ENCODE measurements at regions not wholly inside any gene's neighbourhood (a gene's known extent, or its start where the extent isn't known, plus 50 kb on each side); places are given as distances from the start of the nearest gene placed in this dataset.

DNA sequence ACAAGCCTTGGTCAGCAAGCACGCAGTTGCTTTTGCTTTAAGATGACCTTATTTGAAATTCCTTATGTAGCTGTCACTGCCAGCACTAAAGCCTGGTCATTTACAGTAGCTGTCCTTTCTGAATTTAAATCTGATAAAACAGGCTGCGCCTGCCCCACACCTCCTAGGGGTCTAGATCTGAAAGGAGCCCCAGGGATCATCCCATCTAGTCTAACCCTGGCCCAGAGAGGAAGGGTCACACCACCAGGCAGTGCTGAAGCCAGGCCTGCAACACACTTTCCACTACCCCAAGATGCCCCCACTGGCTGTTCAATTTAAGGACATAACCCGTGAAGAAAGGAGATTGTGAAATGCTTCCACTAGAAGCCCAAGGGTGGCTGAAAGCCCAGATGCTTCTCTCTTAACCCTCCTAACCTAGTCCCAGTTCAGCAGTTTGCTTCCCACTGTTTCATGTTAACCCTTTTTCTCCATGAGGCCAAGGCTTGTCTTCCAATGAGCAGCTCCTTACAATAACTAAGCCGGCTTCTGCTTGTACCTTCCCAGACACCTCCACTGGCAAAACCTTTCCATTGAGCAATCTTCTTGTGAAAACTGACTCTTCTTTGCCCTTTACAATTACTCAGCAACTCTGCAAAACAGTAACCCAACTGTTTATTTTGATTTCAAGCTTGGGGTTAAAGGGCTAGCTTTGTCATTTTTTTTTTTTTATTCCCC, 198.9 kb upstream of the LPP start:
- peak; percentile 63 for DNase-seq (ENCODE audit: low read depth)

GRCh38 chr3:187955587-187955952, 198.4 kb upstream of the LPP start:
- DNase-seq (ENCODE audit: low read depth) = no peak

GRCh38 chr3:187957165-187957581, 196.8 kb upstream of the LPP start:
- no peak for DNase-seq (ENCODE audit: low read depth)

- DNase-seq (ENCODE audit: low read depth) = no peak
Observed at GRCh38 chr3:187957582-187957981, 196.4 kb upstream of the LPP start.

GRCh38 chr3:187958432-187959003, 195.4 kb upstream of the LPP start:
- no peak for DNase-seq (ENCODE audit: low read depth)

GRCh38 chr3:187960820-187961219, 193.1 kb upstream of the LPP start:
- no peak for DNase-seq (ENCODE audit: low read depth)

DNA sequence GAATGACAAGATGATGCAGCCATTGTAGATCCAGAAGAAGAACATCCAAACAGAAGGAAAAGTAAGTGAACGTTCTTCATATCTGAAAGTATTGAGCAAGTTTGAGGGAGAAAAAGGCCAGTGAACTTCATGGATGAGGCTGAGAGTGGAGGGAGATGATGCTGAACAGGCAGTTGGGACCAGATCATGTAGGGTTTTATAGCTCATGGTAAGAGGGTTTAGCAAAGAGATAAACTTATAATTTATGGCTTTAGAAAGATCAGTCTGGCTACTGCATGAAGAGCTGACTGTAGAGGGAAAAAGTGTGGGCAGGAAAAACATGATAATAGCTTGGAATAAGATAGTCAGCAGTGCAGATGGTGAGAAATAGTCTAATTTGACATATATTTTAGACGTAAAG, 192.6 kb upstream of the LPP start:
- DNase-seq (ENCODE audit: low read depth) = no peak

DNA sequence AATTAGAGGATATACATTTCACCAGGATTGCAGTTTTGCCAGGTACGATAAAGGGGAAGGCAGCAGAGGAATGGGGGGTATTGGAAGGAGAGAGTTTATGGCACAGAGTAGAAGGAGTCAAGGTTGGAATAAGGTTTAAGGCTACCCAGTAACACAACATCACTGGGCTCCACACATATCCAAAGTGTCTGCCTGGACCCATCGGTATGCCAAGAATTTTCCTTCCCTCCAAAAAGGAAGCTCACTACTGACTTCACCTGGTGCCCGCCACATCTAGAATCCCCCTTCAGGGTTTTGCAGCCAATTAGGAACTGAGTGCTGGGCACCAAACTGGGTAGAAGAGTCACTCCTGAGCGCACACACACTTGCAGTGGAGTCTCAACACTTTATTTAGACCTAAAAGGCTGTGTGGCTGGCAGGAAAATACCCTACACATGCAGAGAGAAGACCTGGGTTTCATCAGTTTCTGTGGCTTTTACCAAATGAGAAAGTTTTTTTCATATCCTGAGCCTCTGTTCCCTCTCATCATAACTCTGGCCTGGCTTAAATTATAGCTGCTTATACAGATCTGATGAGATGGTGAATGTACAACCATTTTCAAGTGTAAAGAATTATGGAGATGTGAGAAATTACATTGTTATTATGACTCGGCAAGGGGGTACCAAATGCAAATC, 190.8 kb upstream of the LPP start:
- no peak for DNase-seq (ENCODE audit: low read depth)

- DNase-seq (ENCODE audit: low read depth) = no peak
Observed at GRCh38 chr3:187963677-187964385, 190.1 kb upstream of the LPP start.

GRCh38 chr3:187964760-187965159, 189.2 kb upstream of the LPP start:
- no peak for DNase-seq (ENCODE audit: low read depth)

- no peak for DNase-seq (ENCODE audit: low read depth)
Observed at GRCh38 chr3:187966096-187966495, 187.9 kb upstream of the LPP start.

GRCh38 chr3:187966636-187967406, 187.1 kb upstream of the LPP start:
- DNase-seq (ENCODE audit: low read depth) = no peak

DNA sequence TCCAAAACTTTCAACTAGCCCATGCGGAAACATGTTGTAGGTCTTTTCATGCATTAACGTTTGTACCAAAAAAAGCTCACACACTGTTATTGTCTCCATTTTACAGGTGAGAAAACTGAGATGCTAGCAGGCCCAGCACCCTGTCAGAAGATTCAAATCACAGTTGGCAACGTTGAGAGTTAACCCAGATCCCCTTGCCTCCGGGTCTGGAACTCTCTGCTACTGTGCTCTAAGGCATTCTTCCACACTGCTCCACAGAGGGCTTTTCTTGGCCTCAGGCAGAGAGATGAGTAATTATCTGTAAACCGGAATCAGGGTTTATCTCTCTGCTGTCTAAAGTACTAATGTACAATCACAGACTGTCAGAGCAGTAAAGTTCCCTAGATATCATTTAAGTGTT, 186.0 kb upstream of the LPP start:
- DNase-seq (ENCODE audit: low read depth) = no peak

GRCh38 chr3:187968883-187969580, 184.9 kb upstream of the LPP start:
- peak; percentile 72 for DNase-seq (ENCODE audit: low read depth)

DNA sequence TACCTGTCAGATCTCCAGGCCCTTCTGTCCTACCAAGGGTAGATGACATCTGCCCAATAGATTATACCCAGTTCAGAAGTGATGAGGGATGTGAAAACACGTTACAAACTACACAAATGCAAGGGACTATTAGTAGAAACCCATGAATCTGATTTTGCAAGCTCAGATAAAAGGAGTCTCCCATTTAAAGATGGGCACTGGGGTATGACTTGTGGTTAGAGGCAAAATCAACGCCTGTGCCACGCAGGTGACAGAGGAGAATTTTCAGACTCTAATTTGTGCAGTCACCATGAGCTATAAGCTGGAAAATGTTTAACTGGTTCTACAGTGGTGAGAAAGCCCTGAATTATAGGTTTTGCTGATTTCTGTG, 184.4 kb upstream of the LPP start:
- DNase-seq (ENCODE audit: low read depth) = no peak

- no peak for DNase-seq (ENCODE audit: low read depth)
Observed at GRCh38 chr3:187970106-187970505, 183.9 kb upstream of the LPP start.

DNA sequence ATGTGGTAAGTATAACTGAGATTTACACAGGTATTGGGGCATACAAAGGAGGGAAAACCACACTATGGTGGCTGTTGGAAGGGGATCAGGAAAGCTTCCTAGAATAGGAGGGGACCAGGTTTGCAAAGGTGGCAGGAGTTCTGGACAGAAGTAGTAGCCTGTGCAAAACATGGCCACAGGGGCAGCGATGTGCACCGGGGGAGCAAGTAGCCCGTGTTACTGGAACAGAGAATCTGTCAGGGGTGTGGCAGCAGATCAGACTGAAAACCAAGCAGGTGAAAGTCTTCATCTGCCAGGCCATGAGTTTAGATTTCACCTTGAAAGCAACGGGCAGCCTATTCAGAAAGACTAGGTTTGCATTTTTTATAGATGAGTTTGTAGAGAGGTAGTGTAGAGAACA, 182.3 kb upstream of the LPP start:
- no peak for DNase-seq (ENCODE audit: low read depth)

- DNase-seq (ENCODE audit: low read depth) = no peak
Observed at GRCh38 chr3:187972454-187972853, 181.5 kb upstream of the LPP start.

DNA sequence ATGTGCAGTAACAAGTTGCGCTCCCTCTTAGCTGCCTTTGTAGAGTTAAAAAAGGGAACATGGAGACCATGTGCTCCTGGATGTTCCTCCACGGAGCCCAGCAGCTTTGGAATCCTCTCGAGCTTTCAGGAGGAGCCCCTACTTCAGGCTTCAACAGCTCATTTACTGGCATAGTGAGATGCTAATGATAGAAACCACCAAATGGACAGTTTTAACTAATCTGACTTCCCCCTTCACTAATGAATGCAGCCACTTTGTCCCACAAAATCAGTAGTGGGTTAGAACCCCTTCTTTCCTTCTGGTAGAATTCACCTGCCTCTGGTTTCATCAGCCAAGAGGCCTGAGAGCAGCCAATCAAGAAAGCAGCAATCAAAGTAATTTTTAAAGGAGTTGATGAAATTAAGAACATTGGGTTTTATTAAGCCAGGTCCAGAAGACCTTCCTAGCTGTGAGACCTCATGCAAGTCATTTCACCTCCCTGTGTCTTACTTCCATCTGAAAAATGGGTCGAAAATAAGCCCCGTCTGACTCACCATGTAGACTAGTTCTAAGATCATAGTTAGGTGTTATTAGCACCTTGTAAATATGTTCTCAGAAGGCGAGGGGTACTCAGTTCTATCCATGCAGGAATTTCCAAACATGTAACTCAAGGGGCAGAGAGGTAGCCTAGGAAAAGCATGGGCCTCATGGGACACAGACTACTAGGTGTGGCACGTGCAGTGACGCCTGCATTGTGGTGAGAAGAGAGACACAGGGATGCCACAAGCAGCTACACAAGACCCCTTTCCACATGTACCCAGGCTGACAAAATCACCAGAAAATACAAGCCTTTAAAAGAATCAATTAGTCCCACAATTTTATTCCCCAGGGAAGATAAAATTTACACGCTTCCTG, 179.7 kb upstream of the LPP start:
- DNase-seq (ENCODE audit: low read depth) = no peak

GRCh38 chr3:187974871-187975271, 179.1 kb upstream of the LPP start:
- no peak for DNase-seq (ENCODE audit: low read depth)

Measured in HS-5 (cell line).